ENCODE measurements at regions not wholly inside any gene's neighbourhood (a gene's known extent, or its start where the extent isn't known, plus 50 kb on each side); places are given as distances from the start of the nearest gene placed in this dataset.

DNA sequence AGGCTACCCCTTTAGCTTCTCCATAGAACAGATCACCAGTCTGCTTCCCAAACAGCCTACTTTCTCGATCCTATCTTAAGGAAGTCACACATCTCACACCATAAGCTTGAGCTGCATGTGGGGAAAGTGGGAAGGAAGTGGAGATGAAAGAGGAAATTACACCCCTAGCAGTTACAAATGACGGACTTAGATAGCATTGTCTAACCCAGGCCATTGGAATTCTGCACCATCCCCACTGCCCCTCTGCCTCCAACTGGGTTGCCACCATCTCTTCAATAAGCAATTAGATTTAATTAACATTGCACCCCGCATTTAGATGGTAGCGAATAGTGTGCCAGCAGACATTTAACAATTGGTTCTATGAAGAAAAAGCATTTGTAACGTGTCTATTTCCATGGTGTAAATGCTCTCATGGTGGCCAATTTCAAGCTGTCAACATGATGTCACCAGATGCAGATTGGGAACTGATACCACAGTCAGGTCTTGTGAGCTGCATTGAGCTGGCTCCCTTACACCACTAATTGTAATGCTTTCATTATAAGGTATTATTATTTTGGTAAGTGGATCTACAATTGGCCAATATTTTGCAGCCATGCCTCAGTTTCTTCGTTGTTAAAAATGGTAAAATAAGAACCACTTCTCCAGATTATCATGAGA is 124.7 kb downstream of the CD24 start:
- Histone ChIP-seq H3K4me3 (ENCODE audit: low read length) (no peak overlapping the region), H3K27ac (ENCODE audit: low read length) (no peak overlapping the region), H3K27me3 (ENCODE audit: low read depth, low read length) (peaks cover 14% of the 10 kb centered on the region; the same call in 1 of the 2 replicates), H3K4me2 (ENCODE audit: low read length) (peak overlapping the region; percentile 16; the same call in 1 of the 2 replicates), H3K9ac (ENCODE audit: low read length) (no peak overlapping the region), H3K4me1 (ENCODE audit: low read length) (peaks cover 45% of the 10 kb centered on the region), H3K9me3 (ENCODE audit: insufficient read depth, low read length) (0 out of 2 replicates have a peak, but pooled peaks cover 4% of the 10 kb centered on the region), H2AFZ (ENCODE audit: low read depth, low read length) (no peak overlapping the region), H3K36me3 (replicated peaks; ENCODE audit: low read depth, low read length) (no peaks in the 10 kb centered on the region), H4K20me1 (ENCODE audit: insufficient read depth, low read length) (no peaks in the 10 kb centered on the region), H3K79me2 (ENCODE audit: low read length) (no peaks in the 10 kb centered on the region)
- TF ChIP-seq CTCF (IDR thresholded peaks at IDR 0.05; ENCODE audit: low read depth, low read length): no peak
- no peak for TF ChIP-seq EZH2phosphoT487 (IDR thresholded peaks at IDR 0.05; ENCODE audit: low read depth)

DNA sequence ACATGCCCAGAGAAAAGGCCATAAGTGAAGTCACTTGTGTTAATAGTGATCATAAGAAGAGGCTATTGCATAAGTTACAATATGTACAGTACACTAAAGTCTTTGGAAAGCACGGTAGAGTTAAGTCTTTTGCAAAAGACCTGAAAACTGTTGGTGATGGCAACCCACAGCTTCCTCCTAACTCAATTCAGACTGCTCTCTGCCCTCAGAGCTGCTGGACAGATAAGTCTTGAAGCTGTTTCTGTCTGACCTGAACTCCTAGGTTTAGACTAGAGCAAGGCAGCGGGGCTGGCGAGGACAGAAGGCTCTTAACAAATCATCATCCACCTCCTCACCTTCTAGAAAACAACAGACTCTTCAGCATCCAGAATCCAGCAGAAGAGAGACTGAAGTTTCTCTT is 125.4 kb downstream of the CD24 start:
- TF ChIP-seq EZH2phosphoT487 (IDR thresholded peaks at IDR 0.05; ENCODE audit: low read depth) (no peak), CTCF (IDR thresholded peaks at IDR 0.05; ENCODE audit: low read depth, low read length) (no peak)
- no peak overlapping the region for H3K4me3 ChIP-seq (ENCODE audit: low read length)
- H2AFZ ChIP-seq (ENCODE audit: low read depth, low read length): no peak overlapping the region
- H3K9ac ChIP-seq (ENCODE audit: low read length): no peak overlapping the region
- H3K79me2 ChIP-seq (ENCODE audit: low read length): no peaks in the 10 kb centered on the region
- no peaks in the 10 kb centered on the region for H3K36me3 ChIP-seq (replicated peaks; ENCODE audit: low read depth, low read length)
- H3K4me2 ChIP-seq (ENCODE audit: low read length): no peak overlapping the region
- no peaks in the 10 kb centered on the region for H4K20me1 ChIP-seq (ENCODE audit: insufficient read depth, low read length)
- peaks cover 52% of the 10 kb centered on the region for H3K4me1 ChIP-seq (ENCODE audit: low read length)
- no peak overlapping the region for H3K27ac ChIP-seq (ENCODE audit: low read length)
- peaks cover 19% of the 10 kb centered on the region for H3K27me3 ChIP-seq (ENCODE audit: low read depth, low read length)
- H3K9me3 ChIP-seq (ENCODE audit: insufficient read depth, low read length): 0 out of 2 replicates have a peak, but pooled peaks cover 4% of the 10 kb centered on the region

DNA sequence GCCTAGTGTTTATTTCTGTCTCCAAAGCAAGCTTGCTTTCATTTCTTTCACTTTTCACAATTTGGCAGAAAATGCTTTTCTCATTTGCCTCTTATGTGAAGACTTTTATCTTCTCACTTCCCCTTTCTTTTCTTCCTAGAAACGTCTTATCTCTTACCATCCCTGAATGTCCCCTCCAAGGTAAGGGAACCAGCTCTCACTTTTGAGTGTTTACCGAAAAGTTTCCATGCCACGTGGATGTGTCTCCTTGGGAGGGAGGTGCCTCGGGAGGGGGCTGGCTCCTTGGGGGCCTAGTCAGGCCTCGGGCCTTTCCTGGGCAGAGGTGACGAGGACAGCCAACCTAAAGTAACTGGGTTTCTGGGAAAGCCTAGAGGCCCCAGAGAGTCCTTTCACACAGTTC is 127.4 kb downstream of the CD24 start:
- Histone ChIP-seq H3K4me2 (ENCODE audit: low read length) (peak overlapping the region; percentile 59), H3K27me3 (ENCODE audit: low read depth, low read length) (peaks cover 37% of the 10 kb centered on the region), H3K9ac (ENCODE audit: low read length) (no peak overlapping the region), H4K20me1 (ENCODE audit: insufficient read depth, low read length) (no peaks in the 10 kb centered on the region), H3K9me3 (ENCODE audit: insufficient read depth, low read length) (no peaks in the 10 kb centered on the region), H3K79me2 (ENCODE audit: low read length) (no peaks in the 10 kb centered on the region), H3K4me1 (ENCODE audit: low read length) (peaks cover 52% of the 10 kb centered on the region), H3K4me3 (ENCODE audit: low read length) (peak overlapping the region; percentile 47), H2AFZ (ENCODE audit: low read depth, low read length) (no peak overlapping the region), H3K27ac (ENCODE audit: low read length) (peak overlapping the region; percentile 8; the same call in 1 of the 2 replicates), H3K36me3 (replicated peaks; ENCODE audit: low read depth, low read length) (no peaks in the 10 kb centered on the region)
- TF ChIP-seq CTCF (IDR thresholded peaks at IDR 0.05; ENCODE audit: low read depth, low read length) (no peak), EZH2phosphoT487 (IDR thresholded peaks at IDR 0.05; ENCODE audit: low read depth) (no peak)

DNA sequence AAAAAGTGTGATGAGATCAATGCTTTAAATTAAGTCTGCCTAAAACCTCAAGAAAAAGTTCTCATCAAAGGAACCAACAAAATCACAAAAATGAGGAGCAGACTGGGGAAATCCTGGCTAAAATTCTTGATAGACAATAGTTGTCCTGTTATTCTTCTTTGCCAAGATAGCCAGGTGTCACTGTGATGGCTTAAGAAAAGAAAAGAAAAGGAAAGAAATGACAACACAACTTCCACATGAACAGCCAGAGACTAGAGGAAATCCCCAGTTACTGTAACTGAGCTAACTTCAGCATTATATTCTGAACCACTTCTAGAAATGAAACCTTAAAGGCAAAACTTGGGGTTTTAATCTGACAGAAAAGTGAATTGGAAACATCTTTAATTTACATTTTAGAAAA is 129.6 kb downstream of the CD24 start:
- no peak overlapping the region for H2AFZ ChIP-seq (ENCODE audit: low read depth, low read length)
- H3K27ac ChIP-seq (ENCODE audit: low read length): no peak overlapping the region
- H3K4me3 ChIP-seq (ENCODE audit: low read length): peak overlapping the region; percentile 59; the same call in 1 of the 2 replicates
- no peaks in the 10 kb centered on the region for H4K20me1 ChIP-seq (ENCODE audit: insufficient read depth, low read length)
- peaks cover 47% of the 10 kb centered on the region for H3K4me1 ChIP-seq (ENCODE audit: low read length)
- no peak for TF ChIP-seq CTCF (IDR thresholded peaks at IDR 0.05; ENCODE audit: low read depth, low read length)
- no peak for TF ChIP-seq EZH2phosphoT487 (IDR thresholded peaks at IDR 0.05; ENCODE audit: low read depth)
- peak overlapping the region; percentile 84 for H3K4me2 ChIP-seq (ENCODE audit: low read length)
- no peak overlapping the region for H3K9ac ChIP-seq (ENCODE audit: low read length)
- H3K27me3 ChIP-seq (ENCODE audit: low read depth, low read length): peaks cover 37% of the 10 kb centered on the region
- no peaks in the 10 kb centered on the region for H3K9me3 ChIP-seq (ENCODE audit: insufficient read depth, low read length)
- no peaks in the 10 kb centered on the region for H3K36me3 ChIP-seq (replicated peaks; ENCODE audit: low read depth, low read length)
- H3K79me2 ChIP-seq (ENCODE audit: low read length): no peaks in the 10 kb centered on the region
